SK-N-MC (cell line): ENCODE measurements at regions not wholly inside any gene's neighbourhood (a gene's known extent, or its start where the extent isn't known, plus 50 kb on each side); places are given as distances from the start of the nearest gene placed in this dataset.

Source experiments
- EZH2 ChIP-seq: fragments of 200-600 bp; sonication (generic); IDR thresholded peaks from one replicate; pipeline ENCODE4 v1.6.1; 2017; ENCODE audit warnings: antibody characterized with exemption
- POLR2AphosphoS5 ChIP-seq: IDR thresholded peaks from 2 replicates; pipeline ENCODE4 v1.6.1; 2012; ENCODE audit warnings: mild to moderate bottlenecking, low read depth, low read length, borderline replicate concordance

DNA sequence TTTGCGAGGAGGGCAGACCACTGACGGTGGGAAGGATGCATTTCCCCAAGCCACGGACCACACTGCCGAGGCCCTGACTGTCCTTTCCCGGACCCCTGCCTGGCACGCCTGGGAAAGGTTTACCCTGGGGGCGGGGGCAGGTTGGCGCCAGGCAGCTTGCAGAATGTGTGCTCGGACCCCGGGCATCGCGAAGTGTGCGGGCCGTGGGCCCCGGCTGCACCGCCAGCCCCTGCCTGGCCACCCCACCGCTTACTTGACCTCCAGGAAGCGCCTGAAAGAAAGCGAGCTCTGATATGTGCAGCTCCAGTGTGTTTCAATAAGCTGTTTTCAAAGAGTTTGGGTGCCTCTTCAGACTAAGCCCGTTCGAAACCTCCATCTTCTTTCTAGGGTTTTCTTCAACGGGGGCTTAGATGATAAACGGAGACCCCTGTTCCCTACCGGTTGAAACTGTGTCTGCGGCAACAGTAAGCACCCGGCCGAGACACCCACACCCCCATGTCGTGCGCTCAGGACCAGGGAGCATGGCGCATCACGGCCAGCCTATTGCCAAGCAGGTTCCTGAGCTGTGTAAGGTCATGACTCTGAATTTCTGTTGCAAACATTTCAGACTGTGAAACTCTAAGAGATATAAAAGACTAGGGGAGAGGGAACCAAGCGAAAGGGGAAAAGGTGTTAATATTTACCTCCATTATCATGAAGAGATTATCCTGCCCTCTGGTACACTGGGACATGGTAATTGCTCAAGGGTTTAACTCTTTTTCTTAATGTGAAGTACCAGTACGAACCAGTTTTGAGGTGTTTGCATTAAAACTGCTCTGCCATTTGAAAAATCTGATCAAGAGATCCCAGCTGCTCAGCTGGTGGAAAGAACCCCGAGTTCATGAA lies 231.2 kb upstream of the FOXQ1 start:
- TF ChIP-seq POLR2AphosphoS5: no peak
- TF ChIP-seq EZH2: no peak
